ENCODE measurements at regions not wholly inside any gene's neighbourhood (a gene's known extent, or its start where the extent isn't known, plus 50 kb on each side); places are given as distances from the start of the nearest gene placed in this dataset.

DNA sequence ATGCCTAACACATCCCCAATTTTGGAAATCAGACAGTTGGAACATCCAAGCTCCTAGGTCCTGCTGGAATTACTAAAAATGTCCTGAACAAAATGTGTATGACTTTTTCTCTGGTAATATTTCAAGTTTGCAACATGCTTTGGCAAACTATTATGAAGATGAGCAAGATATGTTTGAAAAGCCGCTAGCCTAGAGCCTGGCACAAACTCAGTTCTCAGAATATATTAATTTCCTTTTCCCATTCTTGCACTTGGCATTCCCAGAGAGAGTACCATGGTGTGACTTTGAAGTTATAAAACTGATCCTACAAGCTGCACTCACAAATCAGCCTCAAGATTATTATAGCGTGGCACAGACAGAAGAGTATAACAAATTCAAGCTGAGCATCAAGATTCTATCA, 1031.1 kb downstream of the NTRK3 start:
- Histone ChIP-seq H3K4me3 (no peak overlapping the region), H3K27ac (no peak overlapping the region), H3K4me1 (no peaks in the 10 kb centered on the region), H3K36me3 (no peaks in the 10 kb centered on the region), H3K27me3 (no peaks in the 10 kb centered on the region), H3K9me3 (no peaks in the 10 kb centered on the region)
- DNase-seq (ENCODE audit: low spot score) = no peak
- no peak for TF ChIP-seq CTCF (IDR thresholded peaks at IDR 0.05)

- TF ChIP-seq CTCF (IDR thresholded peaks at IDR 0.05) = no peak
- Histone ChIP-seq H3K9me3 (no peaks in the 10 kb centered on the region), H3K4me3 (no peak overlapping the region), H3K27ac (no peak overlapping the region), H3K36me3 (no peaks in the 10 kb centered on the region), H3K27me3 (no peaks in the 10 kb centered on the region), H3K4me1 (no peaks in the 10 kb centered on the region)
- DNase-seq (ENCODE audit: low spot score) = no peak
These were observed 1032.1 kb downstream of the NTRK3 start for GRCh38 chr15:87224404-87224803.

- TF ChIP-seq CTCF (IDR thresholded peaks at IDR 0.05) = no peak
- H3K27ac ChIP-seq = no peak overlapping the region
- H3K9me3 ChIP-seq = no peaks in the 10 kb centered on the region
- H3K4me1 ChIP-seq = no peaks in the 10 kb centered on the region
- H3K36me3 ChIP-seq = no peaks in the 10 kb centered on the region
- H3K4me3 ChIP-seq = no peak overlapping the region
- no peak for DNase-seq (ENCODE audit: low spot score)
- no peaks in the 10 kb centered on the region for H3K27me3 ChIP-seq
These were observed 1036.6 kb downstream of the NTRK3 start for GRCh38 chr15:87219650-87220615.

GRCh38 chr15:87215100-87215499, 1041.4 kb downstream of the NTRK3 start:
- H3K27me3 ChIP-seq = no peaks in the 10 kb centered on the region
- H3K9me3 ChIP-seq = no peaks in the 10 kb centered on the region
- H3K36me3 ChIP-seq = no peaks in the 10 kb centered on the region
- no peak for TF ChIP-seq CTCF (IDR thresholded peaks at IDR 0.05)
- no peak for DNase-seq (ENCODE audit: low spot score)
- no peak overlapping the region for H3K4me3 ChIP-seq
- no peaks in the 10 kb centered on the region for H3K4me1 ChIP-seq
- no peak overlapping the region for H3K27ac ChIP-seq

GRCh38 chr15:87213626-87214025, 1042.9 kb downstream of the NTRK3 start:
- H3K27ac ChIP-seq = no peak overlapping the region
- no peaks in the 10 kb centered on the region for H3K9me3 ChIP-seq
- no peak for DNase-seq (ENCODE audit: low spot score)
- H3K4me3 ChIP-seq = no peak overlapping the region
- H3K27me3 ChIP-seq = no peaks in the 10 kb centered on the region
- no peaks in the 10 kb centered on the region for H3K4me1 ChIP-seq
- no peak for TF ChIP-seq CTCF (IDR thresholded peaks at IDR 0.05)
- H3K36me3 ChIP-seq = no peaks in the 10 kb centered on the region

All from right atrium auricular region (tissue), 2 donors.